ENCODE measurements at regions not wholly inside any gene's neighbourhood (a gene's known extent, or its start where the extent isn't known, plus 50 kb on each side); places are given as distances from the start of the nearest gene placed in this dataset.

DNA sequence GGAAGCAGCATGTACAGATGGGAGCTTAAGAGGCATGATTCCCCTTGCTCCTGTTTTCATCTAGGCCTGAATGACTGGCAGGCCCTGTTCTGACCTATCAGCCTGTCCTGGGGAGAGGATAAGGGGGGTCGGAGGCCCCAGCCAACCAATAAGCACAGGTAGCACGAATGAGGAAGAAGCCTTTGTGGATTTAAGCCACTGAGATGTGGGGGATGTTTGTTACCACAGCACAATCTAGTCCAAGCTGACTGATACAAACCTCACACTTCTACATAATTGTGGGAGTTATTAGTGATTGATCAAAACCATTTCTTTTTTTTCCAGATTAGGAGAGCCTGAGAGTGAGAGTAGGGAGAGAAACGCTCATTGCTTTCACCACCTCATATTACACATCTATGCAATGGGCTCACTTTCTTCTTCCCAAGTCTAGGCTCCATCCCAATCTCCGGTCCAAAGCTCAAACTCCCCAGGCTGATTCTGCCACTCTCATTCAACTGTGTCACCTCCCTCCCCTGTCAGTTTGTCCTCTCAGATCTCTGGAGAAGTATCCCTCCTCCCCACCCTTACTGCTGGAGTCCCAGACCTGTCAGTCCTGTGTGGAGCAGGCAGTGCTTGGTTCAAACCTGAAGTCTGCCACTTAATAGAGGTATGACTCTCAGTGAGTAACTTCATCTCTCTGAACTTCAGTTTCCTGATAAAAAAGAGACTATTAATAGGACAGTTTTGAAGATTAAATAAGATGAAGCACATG, 220.5 kb downstream of the PTPRU start:
- DNase-seq = no peak

DNA sequence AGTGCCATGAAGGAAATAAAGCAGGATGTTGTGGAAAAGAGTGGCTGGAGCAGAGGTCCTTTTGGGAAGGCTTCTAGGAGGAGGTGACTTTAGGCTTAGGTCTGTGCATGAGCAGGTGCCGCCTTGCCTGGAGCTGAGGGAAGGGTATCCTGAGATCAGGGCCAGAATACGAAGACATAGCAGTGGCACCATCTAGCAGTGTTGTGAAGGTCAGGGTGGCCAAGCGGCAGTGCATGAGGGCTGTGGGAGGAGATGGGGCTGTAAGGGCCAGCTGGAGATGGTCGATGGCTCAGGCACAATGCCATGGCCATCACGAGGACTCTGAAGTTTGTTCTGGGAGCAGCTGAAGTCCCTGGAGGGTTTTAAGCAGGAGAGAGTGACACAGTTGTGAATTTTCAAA, 219.5 kb downstream of the PTPRU start:
- Histone ChIP-seq H3K4me1 (no peaks in the 10 kb centered on the region), H3K27me3 (no peaks in the 10 kb centered on the region), H3K4me3 (no peak overlapping the region), H3K36me3 (no peaks in the 10 kb centered on the region), H3K9me3 (no peaks in the 10 kb centered on the region), H3K27ac (no peak overlapping the region)
- TF ChIP-seq CTCF (IDR thresholded peaks at IDR 0.05 in 4 of 5, conservative IDR thresholded peaks at IDR 0.05 in 1 of 5) (no peak), POLR2A (IDR thresholded peaks at IDR 0.05) (no peak)
- DNase-seq = no peak
- intact Hi-C loops (cut with DNase I; ENCODE audit: low total_unique reads) = no loop called here
- in situ Hi-C loops (cut with MboI; ENCODE audit: low sequenced_read_pairs in 4 of 4) = no loop called here
- ATAC-seq = no peak

More for the DNA sequence above, 220.5 kb downstream of the PTPRU start:
- H3K27me3 ChIP-seq = no peaks in the 10 kb centered on the region
- intact Hi-C loops (cut with DNase I; ENCODE audit: low total_unique reads) = no loop called here
- ATAC-seq = no peak
- no peak overlapping the region for H3K4me3 ChIP-seq
- H3K36me3 ChIP-seq = no peaks in the 10 kb centered on the region
- H3K9me3 ChIP-seq = no peaks in the 10 kb centered on the region
- H3K27ac ChIP-seq = no peak overlapping the region
- no peaks in the 10 kb centered on the region for H3K4me1 ChIP-seq
- in situ Hi-C loops (cut with MboI; ENCODE audit: low sequenced_read_pairs in 4 of 4) = no loop called here
- no peak for TF ChIP-seq POLR2A (IDR thresholded peaks at IDR 0.05)
- TF ChIP-seq CTCF (IDR thresholded peaks at IDR 0.05 in 4 of 5, conservative IDR thresholded peaks at IDR 0.05 in 1 of 5) = no peak

DNA sequence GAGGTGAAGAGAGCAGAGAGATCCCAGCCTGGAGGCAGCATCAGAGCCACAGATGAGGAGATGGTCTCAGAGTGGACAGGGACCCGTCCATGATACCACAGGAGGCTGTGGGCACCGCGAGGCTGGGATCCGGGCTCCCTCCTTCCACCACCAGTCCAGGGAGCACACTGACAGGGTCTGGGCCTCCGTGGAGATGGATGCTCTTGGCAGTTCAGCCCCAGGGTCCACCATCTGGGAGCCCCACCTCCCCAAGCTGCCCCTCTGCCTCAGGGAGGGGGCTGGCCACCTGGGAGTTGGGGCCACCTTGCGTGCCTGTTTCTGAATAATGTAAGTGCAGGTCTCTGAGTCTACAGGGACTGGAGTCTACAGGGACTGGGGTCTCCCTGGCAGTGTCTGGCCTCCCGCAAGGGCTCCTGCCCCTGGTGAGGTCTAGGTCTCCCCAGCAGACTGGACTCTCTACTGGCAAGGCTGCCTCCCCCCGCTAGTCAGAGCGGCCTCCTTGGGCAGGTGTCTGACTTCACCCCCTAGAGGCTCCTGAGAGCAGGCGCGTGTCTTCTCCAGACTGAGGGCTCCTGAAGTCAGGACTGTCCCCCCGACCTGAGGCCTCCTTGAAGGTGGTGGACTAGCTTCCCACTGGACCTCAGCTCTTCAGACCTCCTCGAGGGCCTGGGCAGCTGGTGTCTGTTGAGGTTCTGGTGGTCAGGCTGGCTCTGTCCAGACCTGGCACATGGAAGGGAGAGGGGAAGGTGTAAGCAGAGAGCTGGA, 218.5 kb downstream of the PTPRU start:
- Histone ChIP-seq H3K36me3 (no peaks in the 10 kb centered on the region), H3K9me3 (no peaks in the 10 kb centered on the region), H3K4me3 (no peak overlapping the region), H3K4me1 (no peaks in the 10 kb centered on the region), H3K27ac (no peak overlapping the region), H3K27me3 (no peaks in the 10 kb centered on the region)
- no peak for DNase-seq
- TF ChIP-seq POLR2A (IDR thresholded peaks at IDR 0.05) = no peak
- no peak for TF ChIP-seq CTCF (IDR thresholded peaks at IDR 0.05 in 4 of 5, conservative IDR thresholded peaks at IDR 0.05 in 1 of 5)
- ATAC-seq = no peak
- in situ Hi-C loops (cut with MboI; ENCODE audit: low sequenced_read_pairs in 4 of 4) (no loop called here), intact Hi-C loops (cut with DNase I; ENCODE audit: low total_unique reads) (loop anchor here (5.0 kb wide), 1 partner anchor 217 kb away; the partner anchor contains the start of gene PTPRU)

DNA sequence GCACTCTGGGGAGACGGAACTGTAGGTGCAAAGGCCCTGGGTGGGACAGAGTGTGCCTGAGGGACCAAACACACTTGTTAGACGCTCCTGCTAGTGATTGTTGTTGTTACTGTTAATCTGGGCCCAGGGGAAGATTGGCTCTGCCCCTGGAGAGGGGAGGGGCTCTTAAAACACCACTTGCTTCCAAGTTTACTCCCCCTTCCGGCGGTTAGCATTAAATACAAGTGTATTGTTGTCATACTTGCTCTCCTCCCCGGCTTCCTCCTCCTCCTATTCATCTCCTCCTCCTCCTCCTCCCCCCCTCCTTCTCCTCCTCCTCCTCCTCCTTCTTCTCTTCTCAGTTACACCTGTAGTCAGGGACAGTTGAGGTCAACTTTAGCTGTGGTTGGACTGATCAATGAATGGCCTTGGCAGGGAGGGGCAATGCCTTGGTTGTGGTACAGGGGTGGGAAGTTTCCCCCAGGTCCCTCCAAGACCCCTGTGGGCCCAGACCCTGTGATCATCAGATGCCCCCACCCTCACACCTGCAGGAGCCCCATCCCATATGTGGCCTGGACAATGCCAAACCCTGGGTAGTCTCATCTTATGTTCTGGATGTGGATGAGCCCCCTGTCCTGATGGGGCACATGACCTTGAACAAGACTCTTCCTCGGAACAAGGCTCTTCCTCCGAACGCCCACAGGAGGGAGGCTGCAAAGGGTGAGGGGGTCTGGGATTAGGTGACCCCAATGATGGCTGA, 217.3 kb downstream of the PTPRU start:
- Histone ChIP-seq H3K27ac (no peak overlapping the region), H3K27me3 (no peaks in the 10 kb centered on the region), H3K36me3 (no peaks in the 10 kb centered on the region), H3K9me3 (no peaks in the 10 kb centered on the region), H3K4me3 (no peak overlapping the region), H3K4me1 (no peaks in the 10 kb centered on the region)
- intact Hi-C loops (cut with DNase I; ENCODE audit: low total_unique reads) (loop anchor here (5.0 kb wide), 1 partner anchor 216 kb away; the partner anchor contains the start of gene PTPRU), in situ Hi-C loops (cut with MboI; ENCODE audit: low sequenced_read_pairs in 4 of 4) (no loop called here)
- ATAC-seq (no peak), DNase-seq (no peak)
- peak in 1 of 5 experiments; percentile 19 for TF ChIP-seq CTCF (IDR thresholded peaks at IDR 0.05 in 4 of 5, conservative IDR thresholded peaks at IDR 0.05 in 1 of 5)
- TF ChIP-seq POLR2A (IDR thresholded peaks at IDR 0.05) = no peak

Measured in gastrocnemius medialis (tissue), 4 donors.